Right renal pelvis (tissue), 4 donors: ENCODE measurements at regions not wholly inside any gene's neighbourhood (a gene's known extent, or its start where the extent isn't known, plus 50 kb on each side); places are given as distances from the start of the nearest gene placed in this dataset.

Source experiments
- DNase-seq, 4 donors: peaks; one replicate each; pipeline ENCODE4 v3.0.0-alpha.2; 2013; ENCODE audit warnings: low read depth in 4 of 4, low spot score in 3 of 4, missing footprints in 1 of 4

DNA sequence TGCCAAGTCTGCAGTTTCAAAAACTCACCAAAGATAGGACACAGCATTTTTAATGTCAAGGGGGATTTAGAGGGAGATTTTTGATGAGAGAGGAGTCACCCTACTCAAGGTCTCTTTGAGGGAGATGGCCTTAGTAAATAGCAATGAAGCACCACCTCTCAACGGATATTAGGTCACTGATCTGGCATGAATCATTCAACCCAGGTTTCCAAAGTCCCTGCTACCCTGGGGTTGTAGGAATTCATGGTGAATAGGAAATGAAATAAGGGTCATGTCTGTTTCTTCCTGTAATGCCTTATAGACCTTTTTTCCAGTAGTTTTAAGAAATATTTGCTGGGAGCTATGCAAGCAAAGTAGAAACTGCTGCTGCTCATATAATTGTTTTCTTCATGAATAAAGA is 2154.9 kb downstream of the LRRC4C start:
- no peak for DNase-seq

DNA sequence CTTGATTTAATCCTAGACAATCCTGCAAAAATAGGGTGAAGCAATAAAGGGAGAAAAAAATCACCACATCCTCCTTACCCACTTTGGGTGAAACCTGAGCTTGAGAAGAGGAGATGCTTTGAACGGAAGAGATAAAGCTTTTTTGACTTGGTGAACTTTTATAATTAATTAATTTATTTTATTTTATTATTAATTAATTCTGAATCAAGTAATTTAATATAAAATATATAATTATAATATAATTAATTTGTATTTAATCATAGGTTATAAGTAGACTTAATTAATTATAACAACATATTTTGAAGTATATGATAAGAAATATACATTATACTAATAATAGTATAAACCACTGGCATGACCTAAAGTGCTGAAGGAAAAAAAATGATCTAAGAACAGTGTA is 2164.8 kb downstream of the LRRC4C start:
- no peak for DNase-seq

DNA sequence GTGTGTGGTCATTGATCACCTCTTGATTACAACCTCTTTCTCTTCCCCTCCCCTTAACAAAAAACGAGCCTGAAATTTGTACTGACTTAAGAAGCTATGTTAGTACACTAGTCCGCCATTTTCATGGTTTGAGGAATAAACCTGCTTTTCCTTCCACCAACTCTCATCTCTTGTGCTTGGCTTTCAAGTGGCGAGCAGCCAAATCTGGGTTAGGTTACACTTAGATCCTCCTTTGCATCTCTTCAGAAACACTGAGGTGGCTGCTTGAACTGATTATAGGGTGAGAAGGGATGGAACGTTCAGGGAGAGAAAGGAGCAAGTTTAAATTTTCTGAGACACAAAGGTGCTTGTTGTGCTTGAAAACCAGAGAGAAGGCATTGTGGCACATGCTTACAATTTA is 2171.4 kb downstream of the LRRC4C start:
- no peak for DNase-seq

DNA sequence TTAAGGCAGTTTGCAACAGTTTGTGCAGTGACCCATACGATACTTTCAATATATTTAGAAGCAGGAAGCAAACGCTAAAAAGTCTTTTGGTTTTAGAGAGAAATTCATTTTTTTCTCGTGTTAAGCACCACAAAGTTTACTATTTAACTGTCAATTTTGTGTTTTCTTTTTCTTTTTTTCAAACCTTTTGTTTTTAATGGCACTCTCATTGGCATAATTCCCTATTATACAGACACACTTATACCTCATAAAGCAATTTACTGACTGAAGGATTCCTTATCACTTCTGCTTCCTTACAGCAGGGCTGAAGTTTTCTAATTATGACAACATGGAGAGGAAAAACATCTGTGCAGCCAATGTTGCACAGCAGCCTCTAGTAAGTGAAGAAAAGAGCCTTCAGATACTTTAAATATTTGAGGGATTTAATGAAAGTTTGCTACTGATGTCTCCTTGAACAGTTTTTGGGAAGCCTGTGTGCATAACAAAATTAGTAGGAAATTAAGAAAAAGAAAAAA is 2191.2 kb downstream of the LRRC4C start:
- DNase-seq: peak; percentile 16 to 30 (median 24)

DNA sequence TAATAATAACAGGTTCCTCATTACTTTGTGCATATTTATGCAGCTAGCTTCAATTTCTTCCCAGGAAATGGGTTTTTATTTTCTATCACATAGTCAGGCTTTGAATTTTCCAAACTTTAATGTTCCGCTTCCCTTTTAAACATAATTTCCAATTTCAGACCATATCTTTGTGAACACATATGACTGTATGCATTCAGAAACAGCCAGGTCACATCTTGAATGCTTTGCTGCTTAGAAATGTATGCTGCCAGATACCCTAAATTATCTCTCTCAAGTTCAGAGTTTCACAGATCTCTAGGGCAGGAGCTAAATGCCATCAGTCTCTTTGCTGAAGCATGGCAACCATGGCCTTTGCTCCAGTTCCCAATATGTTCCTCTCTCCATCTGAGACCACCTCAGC is 2203.8 kb downstream of the LRRC4C start:
- no peak for DNase-seq

DNA sequence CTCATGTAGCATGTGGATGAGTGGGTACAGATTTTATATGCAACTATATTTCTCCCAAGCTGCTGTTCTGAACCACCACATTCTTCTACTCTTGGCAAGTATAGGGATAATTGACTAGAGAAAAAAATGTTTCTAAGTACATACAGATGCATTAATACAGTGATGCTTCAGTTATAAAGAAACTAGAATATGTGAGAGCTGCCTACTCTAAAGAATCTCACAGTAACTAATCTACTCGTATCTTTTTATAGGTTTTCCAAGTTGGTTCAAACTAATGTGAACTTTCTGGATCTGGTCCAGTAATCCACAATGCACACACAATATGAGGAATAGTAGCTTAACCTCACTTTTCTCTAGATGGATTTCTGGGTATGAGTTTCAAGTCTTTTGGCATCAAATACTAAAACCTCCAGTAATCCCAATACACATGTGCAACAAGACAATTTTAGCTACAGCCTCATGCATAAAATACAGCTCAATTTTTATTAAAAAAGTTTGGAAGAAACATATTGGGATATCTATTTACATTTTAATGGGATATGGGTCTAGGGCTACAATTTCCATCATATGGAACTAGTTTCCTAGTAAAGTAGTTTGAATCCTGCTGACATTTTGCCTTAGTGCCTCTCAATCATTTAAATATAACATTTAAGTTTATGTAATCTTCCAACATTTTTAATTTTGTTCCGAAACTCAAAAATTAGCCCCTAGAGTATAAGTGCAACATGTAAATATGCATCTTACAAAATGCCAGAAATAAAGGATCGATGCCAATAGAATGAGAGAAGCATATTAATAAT is 2209.7 kb downstream of the LRRC4C start:
- no peak for DNase-seq

DNA sequence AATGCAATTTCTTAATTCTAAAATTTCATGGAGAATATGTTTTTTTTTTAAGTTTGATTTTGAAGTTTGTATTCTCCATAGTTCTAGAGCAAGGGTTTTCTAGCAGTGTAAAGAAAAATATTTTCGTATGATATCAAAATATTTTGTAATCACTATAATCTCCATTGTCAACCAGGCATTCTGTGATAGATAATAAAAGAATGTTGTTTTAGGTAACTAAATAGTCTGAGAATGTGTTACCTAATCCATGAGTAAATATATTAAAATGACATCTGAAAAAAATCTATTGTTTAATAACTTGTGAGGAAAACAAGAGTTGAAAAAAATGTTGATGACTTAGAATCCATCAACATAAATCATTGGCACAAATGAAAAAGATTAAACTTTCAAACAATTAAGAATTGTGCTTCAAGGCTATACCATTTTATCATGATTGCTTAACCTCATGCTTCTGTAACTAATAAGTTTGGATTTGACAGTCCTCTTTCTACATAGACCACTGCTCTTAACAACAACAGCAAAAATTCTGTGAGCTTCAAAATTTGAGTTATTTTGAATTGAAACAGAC is 2211.8 kb downstream of the LRRC4C start:
- no peak for DNase-seq

DNA sequence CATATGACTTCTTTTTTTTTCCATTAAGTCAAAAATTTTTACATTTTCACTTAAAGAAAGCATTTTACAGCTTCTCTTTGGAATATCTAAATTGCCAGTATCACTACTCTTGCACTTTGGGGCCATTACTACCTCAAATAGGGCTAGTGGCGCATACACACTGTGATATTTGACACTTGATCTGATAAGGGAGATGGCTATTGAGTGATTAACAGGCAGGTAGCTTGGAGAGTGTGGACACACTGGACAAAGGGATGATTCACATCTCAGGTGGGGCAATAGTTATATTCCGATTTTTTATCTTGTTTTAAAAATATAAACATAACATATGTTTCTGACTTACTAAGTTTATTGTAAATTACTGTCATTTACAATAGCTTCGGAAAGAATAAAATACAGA is 2219.9 kb downstream of the LRRC4C start:
- no peak for DNase-seq

DNA sequence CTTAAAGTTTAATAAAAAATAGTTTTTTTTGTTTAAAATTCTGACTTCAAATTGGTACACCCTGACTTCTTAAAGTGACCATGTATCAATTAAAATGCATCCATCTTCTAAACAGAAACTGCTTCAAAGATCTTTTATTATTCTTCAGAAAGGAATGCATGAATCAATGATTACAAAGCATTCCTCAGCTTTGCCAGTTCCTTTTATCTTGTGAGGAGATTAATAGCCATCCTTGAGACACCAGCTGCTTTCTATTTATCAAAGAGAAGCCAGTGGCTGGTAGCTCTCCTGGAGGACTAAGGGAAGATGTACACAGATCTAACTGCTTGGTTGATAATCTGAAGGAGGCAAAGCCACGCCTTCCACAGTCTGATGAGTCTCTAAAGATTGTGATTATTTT is 2222.5 kb downstream of the LRRC4C start:
- no peak for DNase-seq

DNA sequence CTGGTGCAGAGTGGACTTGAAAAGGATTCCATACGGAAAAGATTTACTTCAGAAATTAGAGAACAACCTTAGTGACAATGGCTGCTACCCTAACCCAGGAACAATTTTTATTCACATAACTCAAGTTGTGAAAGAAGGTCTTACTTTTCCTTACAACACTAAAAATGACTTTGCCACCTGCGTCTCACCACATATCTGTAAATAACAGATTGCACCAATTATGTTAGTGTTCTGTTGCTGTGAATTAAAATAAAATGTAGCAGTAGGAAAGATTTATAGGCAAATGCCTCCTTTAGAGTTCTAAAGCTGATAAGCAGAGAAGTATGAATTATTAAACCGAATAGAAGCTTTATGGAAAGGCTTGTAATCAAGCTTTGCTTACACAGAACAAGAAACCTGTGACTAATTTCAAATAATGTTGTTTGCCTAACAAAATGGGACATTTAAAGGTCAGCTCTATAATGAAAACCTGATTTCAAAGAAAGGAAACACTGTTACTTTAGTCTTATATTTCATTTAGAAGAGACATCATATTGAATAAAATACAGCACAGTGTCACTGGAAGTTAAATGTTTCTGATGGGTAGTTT is 2237.8 kb downstream of the LRRC4C start:
- no peak for DNase-seq

DNA sequence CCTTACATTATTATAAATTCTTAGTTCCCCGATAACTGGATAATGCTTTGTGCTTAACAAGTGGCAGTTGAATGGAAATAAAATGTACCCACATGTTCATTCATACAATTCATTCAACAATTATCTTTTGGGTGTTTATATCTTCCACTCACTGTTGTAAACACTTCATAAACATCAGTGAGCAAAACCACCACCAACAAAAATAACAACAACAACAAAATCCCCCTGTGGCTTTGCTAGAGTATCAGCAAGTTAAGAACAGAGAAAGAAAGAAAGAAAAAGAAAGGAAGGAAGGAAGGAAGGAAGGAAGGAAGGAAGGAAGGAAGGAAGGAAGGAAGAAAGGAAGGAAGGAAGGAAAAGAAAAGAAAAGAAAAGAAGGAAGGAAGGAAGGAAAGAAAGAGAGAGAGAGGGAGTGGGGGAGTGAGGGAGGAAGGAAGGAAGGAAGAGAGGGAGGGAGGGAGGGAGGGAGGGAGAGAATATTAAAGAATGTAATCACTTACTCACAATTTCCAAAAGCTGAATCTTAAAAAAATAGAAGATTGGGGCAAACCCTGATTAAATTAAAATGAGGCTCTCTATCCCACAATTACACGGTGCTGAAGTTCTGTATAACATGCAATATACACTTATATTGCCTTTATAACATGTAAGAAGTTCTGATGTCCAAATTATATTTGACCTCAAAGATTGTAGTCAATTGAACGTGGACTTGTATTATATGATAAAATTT is 2238.8 kb downstream of the LRRC4C start:
- DNase-seq: no peak

DNA sequence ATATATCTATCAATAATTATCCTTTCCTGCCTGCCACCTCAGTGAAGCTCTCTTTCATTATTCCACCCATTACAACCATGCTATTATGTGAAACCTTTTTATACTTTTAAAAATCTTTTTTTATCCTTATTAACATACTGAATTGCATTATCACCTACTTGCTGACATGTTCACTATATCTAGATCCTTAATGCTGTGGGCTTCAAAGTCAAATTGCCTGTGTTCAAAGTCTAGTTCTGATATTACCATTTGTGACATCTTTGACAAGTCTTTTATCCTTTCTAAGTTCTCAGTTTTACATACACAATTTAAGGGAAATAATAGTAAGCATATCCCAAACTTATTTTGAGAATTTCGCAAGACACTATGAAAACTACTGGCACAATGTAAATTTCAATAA is 2239.4 kb downstream of the LRRC4C start:
- DNase-seq: no peak

DNA sequence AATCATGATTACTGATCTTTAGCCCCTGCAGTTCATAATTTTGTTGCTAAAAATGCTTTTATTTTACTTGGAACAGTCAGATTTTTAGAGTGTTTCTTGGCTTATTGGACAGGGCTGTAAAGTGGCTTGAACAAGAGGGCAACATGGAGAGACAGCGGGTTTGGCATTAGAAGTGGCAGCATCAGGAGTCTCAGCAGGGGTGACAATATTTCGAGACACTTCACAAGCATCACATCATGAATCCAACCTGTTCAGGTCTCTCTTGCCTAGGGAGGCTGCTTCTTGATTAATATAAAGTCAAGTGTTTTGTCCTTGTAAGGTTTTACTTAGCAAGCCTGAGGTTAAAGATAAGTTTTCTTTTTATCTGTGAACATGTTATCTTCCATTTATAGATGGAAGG is 2249.5 kb downstream of the LRRC4C start:
- no peak for DNase-seq

DNA sequence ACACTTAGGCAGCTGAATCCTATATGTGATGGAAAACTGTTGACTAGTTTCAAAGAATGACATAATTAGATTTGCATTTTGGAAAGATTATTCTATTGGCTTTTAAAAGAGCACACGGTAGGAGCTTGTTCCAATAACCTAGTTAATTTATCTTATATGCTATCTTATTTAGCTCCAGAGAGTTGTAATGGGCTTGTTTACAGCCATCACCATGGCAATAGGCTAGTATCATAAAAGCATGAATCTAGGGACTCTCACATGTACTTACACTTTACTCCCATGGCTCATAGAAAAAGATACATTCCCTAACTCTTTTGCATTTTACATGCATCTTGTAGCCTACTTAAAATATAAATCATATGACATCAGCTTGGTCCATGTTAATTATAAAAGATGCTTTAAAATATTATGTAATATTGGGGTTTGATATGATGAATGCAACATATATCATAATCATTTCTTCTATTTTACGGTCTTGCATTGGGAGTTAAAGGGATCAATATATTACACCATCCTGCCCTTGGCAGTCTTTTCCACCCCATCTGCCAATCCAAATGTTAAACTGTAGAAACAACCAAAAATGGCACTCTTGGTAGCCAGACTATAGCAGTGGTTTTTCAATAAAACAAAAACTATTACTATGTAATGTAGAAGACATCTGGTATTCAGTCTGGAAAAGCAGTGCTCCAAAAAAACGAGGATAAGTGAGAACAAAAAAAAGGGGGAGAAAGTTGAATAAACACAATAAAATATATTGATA is 2254.0 kb downstream of the LRRC4C start:
- no peak for DNase-seq

DNA sequence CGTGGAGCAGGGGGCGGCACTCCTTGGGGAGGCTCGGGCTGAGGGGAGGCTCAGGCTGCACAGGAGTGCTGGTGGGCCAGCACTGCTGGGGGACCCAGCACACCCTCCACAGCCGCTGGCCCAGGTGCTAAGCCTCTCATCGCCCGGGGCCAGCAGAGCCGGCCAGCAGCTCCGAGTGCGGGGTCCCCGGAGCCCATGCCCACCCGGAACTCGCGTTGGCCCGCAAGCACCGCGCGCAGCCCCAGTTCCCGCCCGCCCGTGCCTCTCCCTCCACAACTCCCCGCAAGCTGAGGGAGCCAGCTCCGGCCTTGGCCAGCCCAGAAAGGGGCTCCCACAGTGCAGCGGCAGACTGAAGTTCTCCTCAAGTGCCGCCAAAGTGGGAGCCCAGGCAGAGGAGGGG is 2266.8 kb downstream of the LRRC4C start:
- no peak for DNase-seq

DNA sequence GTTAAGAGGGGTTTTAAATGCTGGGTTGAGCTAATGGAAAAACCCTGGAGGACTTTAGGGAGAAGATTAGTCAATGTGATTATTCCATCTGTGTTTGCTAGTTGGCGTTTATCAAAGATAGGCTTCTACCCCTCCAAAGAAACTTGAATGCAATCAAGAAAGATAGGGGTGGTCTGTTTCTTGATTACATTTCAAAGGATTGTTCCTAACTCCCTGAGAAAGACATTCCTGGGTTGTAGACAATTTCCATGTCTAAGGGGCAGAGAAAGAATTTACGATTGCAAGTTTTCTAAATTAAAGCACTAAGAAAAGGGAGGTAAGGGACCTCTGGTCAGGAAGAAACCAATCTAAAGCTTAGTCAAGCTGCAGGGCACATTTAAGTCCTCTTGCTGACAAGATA is 2268.7 kb downstream of the LRRC4C start:
- DNase-seq: no peak

DNA sequence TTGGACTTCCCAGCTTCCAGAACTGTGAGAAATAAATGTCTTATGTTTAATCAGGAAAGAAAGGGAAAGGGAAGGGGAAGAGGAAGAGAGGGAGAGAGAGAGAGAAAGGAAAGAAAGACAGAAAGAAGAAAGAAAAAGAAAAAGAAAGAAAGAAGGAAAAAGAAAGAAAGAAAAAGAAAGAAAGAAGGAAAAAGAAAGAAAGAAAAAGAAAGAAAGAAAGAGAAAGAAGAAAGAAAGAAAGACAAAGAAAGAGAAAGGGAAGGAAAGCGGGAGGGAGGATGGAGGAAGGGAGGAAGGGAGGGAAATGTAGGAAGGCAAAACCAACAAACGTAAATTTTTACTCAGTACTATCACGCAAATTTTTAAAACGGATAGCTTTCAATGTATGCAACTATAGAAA is 2281.8 kb downstream of the LRRC4C start:
- DNase-seq: no peak

DNA sequence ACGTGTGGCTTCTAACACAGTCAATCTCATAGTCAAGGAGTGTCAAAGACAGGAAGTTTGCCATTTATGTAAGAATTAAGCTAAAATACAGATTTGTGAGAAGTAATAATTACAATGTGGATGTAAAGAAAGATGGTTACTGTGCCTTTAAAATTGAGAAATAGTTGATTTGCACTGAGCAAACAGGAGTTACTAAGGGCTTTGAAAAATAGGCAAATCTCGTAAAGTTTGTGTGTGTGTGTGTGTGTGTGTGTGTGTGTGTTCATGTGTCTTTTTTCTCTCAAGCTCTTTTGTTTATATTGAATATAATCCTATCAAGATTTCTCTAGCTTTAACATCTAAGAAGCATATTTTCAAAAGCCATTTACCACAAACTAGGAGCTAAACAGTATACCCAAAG is 2284.5 kb downstream of the LRRC4C start:
- no peak for DNase-seq

DNA sequence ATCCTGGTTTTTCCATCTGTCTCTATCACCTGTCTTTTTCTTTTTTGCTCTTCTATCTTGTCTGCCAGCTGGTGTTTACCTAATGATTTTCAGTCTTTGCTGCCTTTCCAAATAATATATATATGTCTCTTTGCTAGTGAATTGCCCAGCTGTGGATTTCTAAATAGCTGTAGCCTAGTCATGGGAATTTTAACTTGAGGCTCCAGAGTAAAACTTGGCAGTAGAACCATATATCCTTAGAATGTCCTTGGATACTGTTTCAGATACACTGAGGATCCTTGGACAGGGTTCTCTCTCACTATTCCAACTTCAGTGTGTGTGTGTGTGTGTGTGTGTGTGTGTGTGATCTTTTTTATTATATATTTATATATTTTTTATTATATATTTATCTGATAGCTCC is 2285.3 kb downstream of the LRRC4C start:
- DNase-seq: no peak

DNA sequence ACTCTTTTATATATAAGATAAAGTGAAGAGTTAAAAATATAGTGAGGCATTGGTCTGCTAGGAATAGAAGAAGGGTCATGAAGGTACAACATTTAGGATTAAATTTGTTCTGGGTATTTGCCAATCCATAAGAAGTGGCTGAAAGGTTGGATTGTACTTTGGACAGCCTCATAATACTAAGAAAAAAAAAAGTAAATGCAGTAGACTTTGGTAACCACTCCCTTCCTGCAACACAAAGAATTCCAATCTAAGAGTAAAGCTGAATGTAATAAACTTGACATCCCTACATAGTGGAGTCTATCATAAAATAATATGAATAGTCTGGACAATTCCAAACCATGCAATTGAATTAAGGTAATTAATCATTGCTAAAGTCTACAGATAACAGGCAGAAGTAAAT is 2294.4 kb downstream of the LRRC4C start:
- no peak for DNase-seq

DNA sequence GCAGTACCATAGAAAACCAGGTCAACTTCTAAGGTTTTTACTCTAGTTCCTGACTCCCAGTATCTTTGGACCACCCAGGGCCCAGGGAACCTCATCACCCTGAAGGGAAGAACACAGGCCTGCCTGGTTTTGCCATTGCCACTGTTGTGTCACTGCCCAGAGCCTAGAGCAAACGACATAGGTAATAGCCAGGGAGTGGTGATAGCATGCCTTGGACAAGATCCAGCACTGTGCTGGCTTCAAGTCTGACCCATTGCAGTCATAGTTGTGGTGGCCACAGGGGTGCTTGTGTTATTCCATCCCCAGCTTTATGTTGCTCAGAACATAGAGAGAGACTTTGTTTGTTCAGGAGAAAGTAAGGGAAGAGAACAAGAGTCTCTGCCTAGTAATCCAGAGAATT is 2310.2 kb downstream of the LRRC4C start:
- no peak for DNase-seq
